Uterus (tissue), 2 donors: ENCODE measurements at regions not wholly inside any gene's neighbourhood (a gene's known extent, or its start where the extent isn't known, plus 50 kb on each side); places are given as distances from the start of the nearest gene placed in this dataset.

Experiments used
- CTCF ChIP-seq, 4 experiments: fragments of 200-600 bp in 2 of 4; fragments of 450-650 bp in 2 of 4; sonication (generic) in 2 of 4; IDR thresholded peaks; one replicate each; pipeline ENCODE4 v1.5.1; 2016 to 2019; ENCODE audit warnings: antibody characterized with exemption in 4 of 4, mild to moderate bottlenecking in 2 of 4, moderate library complexity in 1 of 4
- POLR2A ChIP-seq, 2 donors: fragments of 450-650 bp; IDR thresholded peaks; one replicate each; pipeline ENCODE4 v1.6.1; 2016; ENCODE audit warnings: antibody characterized with exemption in 2 of 2, mild to moderate bottlenecking in 1 of 2, moderate library complexity in 1 of 2

- TF ChIP-seq CTCF (IDR thresholded peaks at IDR 0.05) (no peak), POLR2A (IDR thresholded peaks at IDR 0.05) (no peak)
Measured at GRCh38 chr7:52584041-52584440, 451.4 kb upstream of the POM121L12 start.
